GM03348 (cell line): ENCODE measurements at regions not wholly inside any gene's neighbourhood (a gene's known extent, or its start where the extent isn't known, plus 50 kb on each side); places are given as distances from the start of the nearest gene placed in this dataset.
"Not testable (repeated sequence)": the region's sequence is repeated elsewhere in the genome, so short reads cannot be mapped to it uniquely, and the experiment has no call there.

Experiments used
- DNase-seq: peaks from one replicate; pipeline ENCODE4 v3.0.0; 2012; ENCODE audit warnings: low spot score

DNA sequence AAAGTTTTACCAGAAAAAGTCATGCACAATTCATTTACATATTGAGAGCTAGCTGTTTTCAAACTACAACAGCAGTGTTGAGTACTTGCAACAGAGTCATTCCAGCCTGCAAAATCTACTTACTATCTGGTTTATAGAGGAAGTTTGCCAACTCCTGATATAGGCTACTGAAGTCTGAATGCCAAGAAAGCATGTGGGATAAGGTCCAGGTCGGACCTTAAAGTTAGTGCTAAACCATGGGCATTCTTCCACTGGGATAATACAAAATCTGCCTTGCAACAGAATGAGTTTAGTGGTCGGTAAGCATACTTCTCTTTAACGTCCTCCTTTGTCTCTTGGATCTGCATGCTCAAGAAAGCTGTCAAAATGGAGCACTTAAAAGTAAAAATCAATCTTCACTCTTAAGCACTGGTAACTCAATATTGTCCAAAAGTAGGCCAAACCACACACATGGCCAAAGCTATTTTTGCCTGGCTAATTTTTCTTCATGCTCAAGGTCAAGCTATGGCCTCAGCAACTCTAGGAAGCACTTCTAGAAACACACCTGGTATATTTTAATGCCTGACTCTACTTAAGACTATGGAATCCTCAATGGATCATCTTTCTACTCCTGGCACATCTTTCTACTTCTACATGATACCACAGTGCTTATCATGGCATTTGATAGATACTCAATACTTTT, 364.9 kb upstream of the KITLG start:
- no peak for DNase-seq

DNA sequence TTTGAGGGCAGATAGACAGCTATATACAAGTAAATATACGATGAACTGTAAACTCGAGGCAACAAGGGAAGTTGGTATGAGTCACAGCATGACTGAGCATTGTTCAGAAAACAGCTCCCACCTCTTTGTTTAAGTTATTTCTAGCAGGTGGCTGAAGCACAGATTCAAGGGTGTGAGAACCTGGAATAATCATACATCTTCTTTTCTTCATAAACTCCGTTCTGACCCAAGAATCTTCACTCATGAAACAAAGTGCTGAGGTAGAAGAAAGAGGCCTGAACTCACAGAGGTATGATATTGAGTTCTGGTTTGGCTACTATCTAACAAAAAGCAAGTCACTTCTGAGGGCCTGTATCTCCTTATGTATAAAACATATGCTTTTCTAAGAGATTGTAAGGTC, 364.1 kb upstream of the KITLG start:
- peak; percentile 3 for DNase-seq

DNA sequence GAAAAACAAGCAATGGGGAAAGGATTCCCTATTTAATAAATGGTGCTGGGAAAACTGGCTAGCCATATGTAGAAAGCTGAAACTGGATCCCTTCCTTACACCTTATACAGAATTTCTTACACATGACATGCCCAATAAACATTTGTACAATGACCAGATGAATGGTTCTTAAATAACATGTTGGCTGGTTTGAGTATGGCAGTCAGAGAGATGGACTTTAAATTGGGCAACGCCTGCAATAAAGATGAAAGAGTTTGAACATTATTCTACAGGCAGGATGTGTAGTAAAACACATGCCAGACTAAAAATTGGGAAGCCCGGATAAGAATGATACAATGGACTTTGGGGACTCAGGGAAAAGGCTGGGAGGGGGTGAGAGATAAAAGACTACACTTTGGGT, 360.6 kb upstream of the KITLG start:
- no peak for DNase-seq

DNA sequence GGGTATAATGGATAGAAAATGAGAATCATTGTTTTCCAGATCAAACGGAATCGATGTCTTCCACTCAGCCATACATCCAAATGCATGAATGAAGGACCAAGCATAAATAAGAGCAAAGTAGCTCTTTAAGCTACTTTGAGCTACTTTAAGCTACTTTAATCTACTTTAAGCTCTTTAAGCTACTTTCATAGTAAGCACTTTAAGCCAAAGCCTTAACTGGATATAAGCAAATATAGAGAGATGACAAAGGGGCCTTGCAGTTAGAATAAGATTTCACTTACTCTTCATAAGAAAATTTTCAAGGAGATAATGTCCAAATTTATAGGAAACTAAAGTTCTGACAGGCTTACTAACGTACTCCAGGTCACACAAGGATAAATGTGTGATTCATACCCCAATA, 355.6 kb upstream of the KITLG start:
- DNase-seq: no peak

GRCh38 chr12:88934163-88934747, 354.0 kb upstream of the KITLG start:
- DNase-seq: peak; percentile 15

- no peak for DNase-seq
Measured at GRCh38 chr12:88932457-88932856, 352.2 kb upstream of the KITLG start.

DNA sequence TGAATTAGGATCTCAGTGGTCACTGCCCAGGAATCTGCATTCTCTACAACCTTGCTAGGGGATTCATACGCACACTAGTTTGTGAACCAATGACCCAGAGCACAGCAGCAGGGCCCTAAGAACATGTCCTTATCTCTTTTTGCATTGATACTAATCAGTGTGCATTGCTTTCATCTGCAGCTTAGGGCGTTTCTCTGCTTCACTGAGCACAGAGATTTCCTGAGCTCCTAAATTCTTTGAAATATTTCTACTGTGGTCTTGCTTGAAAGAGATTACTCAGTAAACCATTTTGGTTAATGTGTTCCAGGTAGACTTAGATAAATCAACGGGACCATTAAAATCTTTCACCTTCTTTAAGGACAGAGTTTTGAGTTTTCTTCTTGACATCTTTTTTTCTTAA, 351.3 kb upstream of the KITLG start:
- no peak for DNase-seq

GRCh38 chr12:88925454-88925853, 345.2 kb upstream of the KITLG start:
- peak; percentile 21 for DNase-seq

- DNase-seq: no peak
Measured at GRCh38 chr12:88924162-88924561, 343.9 kb upstream of the KITLG start.

DNA sequence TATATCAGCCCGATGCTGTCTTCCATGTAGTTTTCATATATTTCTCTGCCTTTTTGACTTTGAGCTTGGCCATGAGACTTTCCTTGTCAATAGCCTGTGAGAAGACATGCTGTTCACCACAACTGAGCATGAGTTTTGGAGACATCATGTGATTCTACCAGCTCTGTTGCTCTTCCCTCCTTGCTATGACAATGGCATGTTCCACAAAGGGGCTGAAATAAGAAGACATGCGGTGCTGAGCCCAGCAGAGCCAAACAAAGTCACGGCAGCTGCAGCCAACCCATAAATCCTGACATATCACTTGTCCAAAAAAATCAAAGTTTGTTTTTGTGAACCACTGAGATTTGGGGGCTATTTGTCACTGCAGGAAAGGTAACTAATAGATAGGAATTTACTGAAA, 343.4 kb upstream of the KITLG start:
- DNase-seq: no peak

- DNase-seq: peak; percentile 29
Measured at GRCh38 chr12:88922816-88923215, 342.5 kb upstream of the KITLG start.

GRCh38 chr12:88921890-88922532, 341.7 kb upstream of the KITLG start:
- DNase-seq: no peak

GRCh38 chr12:88921434-88921833, 341.2 kb upstream of the KITLG start:
- no peak for DNase-seq

DNA sequence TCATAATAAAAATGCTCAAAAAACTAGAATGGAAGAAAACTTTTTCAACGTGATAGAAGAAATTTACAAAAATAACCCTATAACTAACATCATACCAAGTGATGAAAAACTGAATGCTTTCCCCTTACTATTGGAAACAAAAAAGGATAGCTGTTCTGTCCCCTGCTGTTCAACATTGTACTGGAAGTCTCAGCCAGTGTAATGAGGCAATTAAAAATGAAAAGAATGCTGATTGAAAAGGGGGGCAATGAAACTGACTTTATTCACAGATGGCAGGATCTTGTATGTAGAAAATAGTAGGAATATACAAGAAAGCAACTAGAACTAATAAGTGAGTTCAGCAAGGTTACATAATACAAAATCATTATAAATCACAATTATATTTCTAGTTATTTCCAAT, 337.9 kb upstream of the KITLG start:
- DNase-seq: no peak

GRCh38 chr12:88914967-88915366, 334.7 kb upstream of the KITLG start:
- no peak for DNase-seq

DNA sequence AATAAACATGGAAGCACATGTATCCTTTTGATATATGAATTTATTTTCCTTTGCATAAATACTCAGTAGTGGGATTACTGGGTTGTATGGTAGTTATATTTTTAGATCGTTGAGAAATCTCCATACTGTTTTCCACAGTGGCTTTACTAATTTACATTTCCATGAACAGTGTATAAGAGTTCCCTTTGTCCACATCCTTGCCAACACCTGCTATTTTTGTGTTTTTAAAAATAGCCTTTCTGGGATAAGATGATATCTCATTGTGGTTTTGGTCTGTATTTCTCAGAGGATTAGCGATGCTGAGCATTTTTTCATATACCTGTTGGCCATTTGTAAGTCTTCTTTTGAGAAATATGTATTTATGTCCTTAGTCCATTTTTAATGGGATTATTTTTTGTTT, 329.2 kb upstream of the KITLG start:
- DNase-seq: no peak

GRCh38 chr12:88908345-88908744, 328.1 kb upstream of the KITLG start:
- DNase-seq: no peak

DNA sequence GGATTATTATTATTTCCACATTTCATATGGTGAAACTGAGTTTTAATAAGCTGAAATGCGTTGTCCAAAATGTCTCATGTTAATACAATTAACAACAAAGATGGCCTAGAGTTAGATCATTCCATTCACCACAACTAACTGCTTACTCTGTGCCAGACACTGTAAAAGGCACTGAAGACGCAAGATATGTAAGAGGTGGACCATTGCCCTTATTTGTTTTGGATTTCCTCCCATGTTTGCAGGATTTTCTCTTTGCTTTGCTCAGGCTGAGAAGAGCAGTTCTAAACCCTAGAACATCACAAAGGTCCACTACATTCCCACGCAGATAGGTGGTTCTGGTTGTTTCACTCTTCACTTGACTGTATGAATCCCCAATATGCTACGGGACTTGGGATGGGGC, 324.4 kb upstream of the KITLG start:
- DNase-seq: no peak

- DNase-seq: no peak
Measured at GRCh38 chr12:88903333-88903732, 323.1 kb upstream of the KITLG start.

DNA sequence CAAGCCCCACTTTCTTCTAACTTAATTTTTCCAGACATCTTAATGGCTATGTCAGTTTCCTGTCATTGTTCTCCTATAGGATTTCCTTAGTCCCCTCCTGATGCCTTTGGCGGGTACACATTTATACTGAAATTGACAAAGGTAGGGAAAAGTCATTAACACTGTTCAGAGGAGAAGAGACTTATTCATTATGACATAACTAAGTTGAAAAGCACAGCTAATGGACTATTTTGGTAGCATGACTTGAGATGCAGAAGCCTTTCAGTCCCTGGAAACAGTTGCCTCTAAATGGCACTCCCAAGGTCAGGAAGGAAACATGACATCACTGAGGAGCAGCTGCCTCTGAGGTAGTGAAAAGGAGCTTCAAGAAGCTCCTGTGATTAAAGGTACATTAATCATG, 317.5 kb upstream of the KITLG start:
- no peak for DNase-seq

DNA sequence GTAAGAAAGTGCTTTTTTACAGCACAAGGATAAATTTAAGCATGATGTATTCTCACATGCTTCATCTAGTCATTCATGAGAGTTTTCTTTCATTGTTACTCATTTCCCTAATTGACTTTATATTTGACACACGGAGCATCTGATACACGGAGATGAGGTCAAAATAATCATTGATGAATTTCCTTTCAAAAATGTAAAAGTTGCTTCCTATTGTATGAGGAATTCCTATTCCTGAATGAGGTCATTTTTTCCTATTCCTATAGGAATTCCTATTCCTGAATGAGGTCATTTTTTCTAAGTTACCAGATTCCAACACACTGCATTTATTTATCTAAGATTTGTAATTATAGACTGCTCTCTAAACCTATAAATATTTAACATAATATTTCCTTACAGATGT, 316.7 kb upstream of the KITLG start:
- DNase-seq: no peak

GRCh38 chr12:88895634-88896033, 315.4 kb upstream of the KITLG start:
- DNase-seq: no peak

DNA sequence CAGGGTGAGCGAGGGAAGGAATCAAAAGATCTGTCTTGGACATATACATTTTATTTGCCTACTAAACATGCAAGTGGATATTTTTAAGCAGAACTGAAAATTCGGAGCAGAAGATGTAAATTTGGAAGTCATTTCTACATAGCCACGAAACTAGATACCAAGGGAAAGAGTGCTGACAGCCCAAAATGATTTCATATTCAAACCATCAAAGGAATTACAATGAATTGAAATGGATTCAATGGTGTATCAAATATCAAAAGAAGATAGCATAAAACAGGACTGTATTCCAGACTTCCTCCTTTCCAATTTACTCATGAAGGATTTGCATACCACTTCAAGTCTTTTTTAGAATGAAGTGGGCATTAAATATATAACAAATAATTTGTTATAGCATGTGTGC, 313.5 kb upstream of the KITLG start:
- DNase-seq: no peak

DNA sequence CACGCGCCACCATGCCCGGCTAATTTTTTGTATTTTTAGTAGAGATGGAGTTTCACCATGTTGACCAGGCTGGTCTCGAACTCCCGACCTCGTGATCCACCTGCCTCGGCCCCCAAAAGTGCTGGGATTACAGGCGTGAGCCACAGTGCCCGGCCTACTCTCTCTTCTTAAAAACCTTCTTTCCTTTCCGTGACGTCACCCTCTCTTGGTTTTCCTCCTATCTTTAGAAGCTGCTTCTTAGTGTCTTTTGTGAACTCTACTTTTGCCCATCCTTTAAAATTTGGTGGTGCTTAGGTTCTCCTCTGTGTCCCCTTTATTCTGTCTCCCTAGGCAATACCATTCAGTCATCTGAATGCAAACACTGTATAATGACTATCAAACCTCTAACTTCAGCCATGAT, 311.2 kb upstream of the KITLG start:
- not testable (repeated sequence) for DNase-seq
